Left ventricle myocardium inferior (tissue), 1 donor: ENCODE measurements at regions not wholly inside any gene's neighbourhood (a gene's known extent, or its start where the extent isn't known, plus 50 kb on each side); places are given as distances from the start of the nearest gene placed in this dataset.

ENCODE experiments used
- DNase-seq: peaks from one replicate; pipeline ENCODE4 v3.0.0-alpha.2; 2020
- H3K27ac ChIP-seq: fragments of 200-600 bp; replicated peaks from 2 replicates; pipeline ENCODE4 v1.8.0; 2021
- H3K27me3 ChIP-seq: fragments of 200-600 bp; 2 replicates; pipeline ENCODE4 v1.8.0; 2021; ENCODE audit warnings: low read depth
- H3K36me3 ChIP-seq: fragments of 200-600 bp; 2 replicates; pipeline ENCODE4 v1.8.0; 2021
- H3K4me1 ChIP-seq: fragments of 200-600 bp; 2 replicates; pipeline ENCODE4 v1.8.0; 2021
- H3K4me3 ChIP-seq: fragments of 200-600 bp; 2 replicates; pipeline ENCODE4 v1.8.0; 2021; ENCODE audit warnings: mild to moderate bottlenecking, moderate library complexity
- H3K9me3 ChIP-seq: fragments of 200-600 bp; replicated peaks from 2 replicates; pipeline ENCODE4 v1.8.0; 2021
- intact Hi-C: fragments of 100-400 bp; cut with micrococcal nuclease; formaldehyde crosslinking; loops from one replicate; pipeline ENCODE4 v1.11.0; 2022
- TF ChIP-seq, protein P1 (sequence below): fragments of 200-600 bp; IDR thresholded peaks from 2 replicates; pipeline ENCODE4 v1.8.0; 2021; ENCODE audit warnings: antibody characterized with exemption, mild to moderate bottlenecking, borderline replicate concordance
- donor health status: DM: no; HTN: yes; CAD: no; lungs with severe emphysema.

DNA sequence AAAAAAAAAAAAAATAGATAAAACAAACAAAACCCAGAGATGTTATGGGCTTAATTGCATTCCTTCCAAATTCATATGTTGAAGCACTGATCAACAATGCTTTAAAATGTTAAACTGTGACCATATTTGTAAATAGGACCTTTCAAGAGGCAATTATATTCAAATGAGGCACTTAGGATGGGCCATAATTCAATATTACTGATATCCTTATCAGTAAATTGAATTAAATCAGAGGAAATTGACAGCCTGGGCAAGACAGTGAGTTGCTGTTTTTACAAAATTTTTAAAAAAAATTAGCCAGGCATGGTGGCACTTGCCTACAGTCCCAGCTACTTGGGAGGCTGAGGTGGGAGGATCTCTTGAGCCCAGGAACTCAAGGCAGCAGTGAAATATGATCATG, 364.1 kb downstream of the GJA1 start:
- no peaks in the 10 kb centered on the region for H3K36me3 ChIP-seq
- DNase-seq = no peak
- TF ChIP-seq, protein P1, sequence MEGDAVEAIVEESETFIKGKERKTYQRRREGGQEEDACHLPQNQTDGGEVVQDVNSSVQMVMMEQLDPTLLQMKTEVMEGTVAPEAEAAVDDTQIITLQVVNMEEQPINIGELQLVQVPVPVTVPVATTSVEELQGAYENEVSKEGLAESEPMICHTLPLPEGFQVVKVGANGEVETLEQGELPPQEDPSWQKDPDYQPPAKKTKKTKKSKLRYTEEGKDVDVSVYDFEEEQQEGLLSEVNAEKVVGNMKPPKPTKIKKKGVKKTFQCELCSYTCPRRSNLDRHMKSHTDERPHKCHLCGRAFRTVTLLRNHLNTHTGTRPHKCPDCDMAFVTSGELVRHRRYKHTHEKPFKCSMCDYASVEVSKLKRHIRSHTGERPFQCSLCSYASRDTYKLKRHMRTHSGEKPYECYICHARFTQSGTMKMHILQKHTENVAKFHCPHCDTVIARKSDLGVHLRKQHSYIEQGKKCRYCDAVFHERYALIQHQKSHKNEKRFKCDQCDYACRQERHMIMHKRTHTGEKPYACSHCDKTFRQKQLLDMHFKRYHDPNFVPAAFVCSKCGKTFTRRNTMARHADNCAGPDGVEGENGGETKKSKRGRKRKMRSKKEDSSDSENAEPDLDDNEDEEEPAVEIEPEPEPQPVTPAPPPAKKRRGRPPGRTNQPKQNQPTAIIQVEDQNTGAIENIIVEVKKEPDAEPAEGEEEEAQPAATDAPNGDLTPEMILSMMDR = no peak
- intact Hi-C loops = no loop called here
- no peaks in the 10 kb centered on the region for H3K27me3 ChIP-seq
- no peak overlapping the region for H3K4me3 ChIP-seq
- H3K9me3 ChIP-seq = peaks cover 40% of the 10 kb centered on the region
- H3K27ac ChIP-seq = no peak overlapping the region
- H3K4me1 ChIP-seq = no peaks in the 10 kb centered on the region

DNA sequence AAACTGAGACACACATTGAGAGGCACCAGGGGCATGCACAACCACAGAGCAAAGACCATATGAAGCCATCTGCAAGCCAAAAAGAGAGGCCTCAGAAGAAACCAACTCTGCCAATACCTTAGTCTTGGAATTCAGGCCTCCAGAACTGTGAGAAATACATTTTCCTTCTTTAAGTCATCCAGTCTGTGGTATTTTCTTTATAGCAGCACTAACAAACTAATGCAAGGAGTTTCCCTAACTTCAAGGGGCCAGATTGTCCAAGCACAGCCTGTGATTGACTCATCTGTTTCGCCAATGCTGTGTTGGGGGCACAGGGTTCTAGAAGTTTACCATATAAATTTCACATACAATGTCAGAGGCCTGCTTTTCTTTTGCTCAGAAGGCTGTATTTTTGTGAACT, 364.6 kb downstream of the GJA1 start:
- Histone ChIP-seq H3K4me1 (no peaks in the 10 kb centered on the region), H3K9me3 (peaks cover 40% of the 10 kb centered on the region), H3K27me3 (no peaks in the 10 kb centered on the region), H3K4me3 (no peak overlapping the region), H3K27ac (no peak overlapping the region), H3K36me3 (no peaks in the 10 kb centered on the region)
- no peak for DNase-seq
- intact Hi-C loops = no loop called here
- TF ChIP-seq, protein P1 = no peak

DNA sequence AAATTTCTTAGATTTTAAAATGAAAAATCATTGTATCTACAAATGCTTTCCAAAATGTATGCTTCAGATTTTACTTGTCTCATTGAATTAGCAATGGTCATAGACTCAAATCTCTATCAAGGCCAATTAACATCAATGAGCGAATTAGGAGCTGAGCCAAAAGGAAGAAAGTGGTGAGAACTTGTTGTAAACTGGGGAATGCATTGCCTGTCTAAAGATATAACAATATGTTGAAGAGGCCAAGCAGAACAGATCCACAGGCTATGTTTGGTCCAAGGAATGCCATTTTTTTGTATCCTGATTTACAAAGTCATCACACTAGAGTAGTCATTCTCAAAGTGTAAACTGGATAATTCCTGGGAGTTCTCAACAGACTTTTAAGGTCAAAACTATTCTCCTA, 370.7 kb downstream of the GJA1 start:
- no peak for DNase-seq
- no peaks in the 10 kb centered on the region for H3K27me3 ChIP-seq
- H3K4me3 ChIP-seq = no peak overlapping the region
- TF ChIP-seq, protein P1 = no peak
- peaks cover 16% of the 10 kb centered on the region for H3K9me3 ChIP-seq
- H3K4me1 ChIP-seq = no peaks in the 10 kb centered on the region
- no peaks in the 10 kb centered on the region for H3K36me3 ChIP-seq
- H3K27ac ChIP-seq = no peak overlapping the region
- intact Hi-C loops = no loop called here

DNA sequence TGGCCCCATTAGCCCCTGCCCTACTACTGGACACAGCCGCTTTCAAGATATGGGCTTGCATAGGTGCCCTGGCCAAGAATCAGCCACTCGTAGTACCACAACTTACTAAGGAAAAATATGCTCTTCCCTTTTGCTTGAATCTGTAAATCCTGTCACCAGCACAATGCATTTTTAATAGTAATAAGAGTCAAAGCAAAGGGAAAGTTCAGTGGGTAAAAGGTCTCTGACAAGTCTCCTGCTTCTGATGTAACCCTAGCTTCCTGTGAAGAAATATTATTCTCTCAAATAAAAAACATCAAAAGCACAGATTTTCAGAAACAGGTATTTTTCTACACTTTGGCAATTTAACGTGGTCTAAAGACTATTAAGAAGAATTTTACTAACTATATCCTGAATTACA, 373.8 kb downstream of the GJA1 start:
- Histone ChIP-seq H3K4me1 (no peaks in the 10 kb centered on the region), H3K27ac (no peak overlapping the region), H3K9me3 (no peaks in the 10 kb centered on the region), H3K36me3 (no peaks in the 10 kb centered on the region), H3K4me3 (no peak overlapping the region), H3K27me3 (no peaks in the 10 kb centered on the region)
- intact Hi-C loops = no loop called here
- DNase-seq = no peak
- TF ChIP-seq, protein P1 = no peak

DNA sequence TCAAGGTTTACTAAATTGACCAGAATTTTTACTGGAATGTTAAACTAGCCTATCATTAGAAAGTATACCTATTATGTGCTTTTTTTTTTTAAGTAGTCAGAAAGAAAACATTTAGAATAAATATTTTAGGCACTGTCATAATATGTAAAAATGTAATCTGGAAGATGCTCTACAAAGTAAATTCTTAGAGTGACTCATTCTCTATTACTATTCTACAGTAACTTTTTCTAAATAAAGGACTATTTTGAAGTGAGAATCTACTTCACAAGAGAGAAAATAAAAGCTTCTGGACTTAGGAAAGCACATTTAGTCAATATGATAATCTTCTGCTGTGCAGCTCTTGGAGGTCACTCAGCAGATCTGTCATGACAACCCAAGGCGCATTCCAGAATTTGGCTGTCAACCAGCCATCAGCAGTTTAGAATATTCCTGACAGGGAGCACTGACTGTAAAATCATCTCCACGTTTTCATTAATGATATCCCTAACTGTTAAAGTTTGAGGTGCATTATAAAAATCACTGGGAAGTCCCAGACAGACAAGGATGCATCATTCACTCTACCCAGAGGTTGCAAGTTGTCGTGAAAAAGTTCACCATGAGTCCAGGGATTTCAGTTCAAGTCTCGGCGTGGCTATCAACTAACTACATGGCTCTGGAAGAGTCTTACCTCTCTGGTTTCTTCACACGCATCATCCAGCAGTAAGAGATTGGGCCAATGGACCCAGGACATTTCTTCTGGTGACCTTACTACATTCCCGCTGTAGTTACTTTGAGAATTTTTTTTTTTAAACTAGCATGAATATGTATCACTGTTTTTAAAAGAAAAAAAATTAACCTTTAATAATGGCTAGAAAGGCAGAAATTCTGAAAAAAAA, 374.9 kb downstream of the GJA1 start:
- no peak for DNase-seq
- no peak overlapping the region for H3K4me3 ChIP-seq
- intact Hi-C loops = no loop called here

More for the DNA sequence above, 374.9 kb downstream of the GJA1 start:
- Histone ChIP-seq H3K9me3 (no peaks in the 10 kb centered on the region), H3K27me3 (no peaks in the 10 kb centered on the region), H3K27ac (no peak overlapping the region), H3K4me1 (no peaks in the 10 kb centered on the region), H3K36me3 (no peaks in the 10 kb centered on the region)
- TF ChIP-seq, protein P1 = no peak
